ENCODE measurements at regions not wholly inside any gene's neighbourhood (a gene's known extent, or its start where the extent isn't known, plus 50 kb on each side); places are given as distances from the start of the nearest gene placed in this dataset.
"Not testable (repeated sequence)": the region's sequence is repeated elsewhere in the genome, so short reads cannot be mapped to it uniquely, and the experiment has no call there.

DNA sequence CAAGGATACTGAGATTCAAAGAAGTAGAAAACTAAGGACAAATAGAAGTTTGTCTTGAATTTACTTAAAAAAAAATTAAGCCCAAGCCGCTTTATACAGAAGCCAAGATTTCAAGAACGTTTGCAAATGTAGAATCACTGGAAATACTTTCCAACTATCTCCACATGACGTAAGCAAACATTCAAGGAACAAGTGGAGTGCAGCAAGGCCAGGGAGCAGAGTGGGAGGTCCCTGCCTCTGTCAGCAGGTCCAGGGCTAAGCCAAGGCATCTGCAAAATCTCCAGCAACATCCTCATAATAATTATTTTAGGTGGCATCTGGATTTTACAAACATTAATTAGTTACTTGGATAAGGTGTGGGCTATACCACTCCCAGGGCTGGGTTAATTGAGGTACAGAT, 60.1 kb upstream of the AKIRIN2 start:
- no peak for TF ChIP-seq CTCF (IDR thresholded peaks at IDR 0.05; ENCODE audit: borderline replicate concordance, insufficient read depth, low read depth, low read length)
- H3K4me3 ChIP-seq (ENCODE audit: low read depth, low read length), result no peak overlapping the region

DNA sequence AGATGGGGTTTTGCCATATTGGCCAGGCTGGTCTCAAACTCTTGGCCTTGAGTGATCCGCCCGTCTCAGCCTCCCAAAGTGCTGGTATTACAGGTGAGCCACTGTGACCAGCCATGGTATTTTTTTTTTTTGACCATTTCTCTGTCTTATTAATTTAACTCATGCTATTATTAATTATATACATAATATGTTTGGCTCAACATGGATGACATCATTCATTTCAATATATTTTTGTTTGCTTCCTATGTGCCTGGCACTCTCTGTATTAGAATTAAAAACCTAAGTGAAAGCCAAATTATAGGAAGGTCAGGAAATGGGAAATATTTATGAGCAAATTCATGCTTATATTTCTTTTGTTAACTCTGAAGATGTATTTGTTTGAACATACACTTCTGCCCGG, 55.8 kb upstream of the AKIRIN2 start:
- H3K4me3 ChIP-seq (ENCODE audit: low read depth, low read length), result no peak overlapping the region

GRCh38 chr6:87756858-87757257, 54.8 kb upstream of the AKIRIN2 start:
- no peak for TF ChIP-seq CTCF (IDR thresholded peaks at IDR 0.05; ENCODE audit: borderline replicate concordance, insufficient read depth, low read depth, low read length)

More for the DNA sequence above, 55.8 kb upstream of the AKIRIN2 start:
- TF ChIP-seq CTCF (IDR thresholded peaks at IDR 0.05; ENCODE audit: borderline replicate concordance, insufficient read depth, low read depth, low read length), result no peak

DNA sequence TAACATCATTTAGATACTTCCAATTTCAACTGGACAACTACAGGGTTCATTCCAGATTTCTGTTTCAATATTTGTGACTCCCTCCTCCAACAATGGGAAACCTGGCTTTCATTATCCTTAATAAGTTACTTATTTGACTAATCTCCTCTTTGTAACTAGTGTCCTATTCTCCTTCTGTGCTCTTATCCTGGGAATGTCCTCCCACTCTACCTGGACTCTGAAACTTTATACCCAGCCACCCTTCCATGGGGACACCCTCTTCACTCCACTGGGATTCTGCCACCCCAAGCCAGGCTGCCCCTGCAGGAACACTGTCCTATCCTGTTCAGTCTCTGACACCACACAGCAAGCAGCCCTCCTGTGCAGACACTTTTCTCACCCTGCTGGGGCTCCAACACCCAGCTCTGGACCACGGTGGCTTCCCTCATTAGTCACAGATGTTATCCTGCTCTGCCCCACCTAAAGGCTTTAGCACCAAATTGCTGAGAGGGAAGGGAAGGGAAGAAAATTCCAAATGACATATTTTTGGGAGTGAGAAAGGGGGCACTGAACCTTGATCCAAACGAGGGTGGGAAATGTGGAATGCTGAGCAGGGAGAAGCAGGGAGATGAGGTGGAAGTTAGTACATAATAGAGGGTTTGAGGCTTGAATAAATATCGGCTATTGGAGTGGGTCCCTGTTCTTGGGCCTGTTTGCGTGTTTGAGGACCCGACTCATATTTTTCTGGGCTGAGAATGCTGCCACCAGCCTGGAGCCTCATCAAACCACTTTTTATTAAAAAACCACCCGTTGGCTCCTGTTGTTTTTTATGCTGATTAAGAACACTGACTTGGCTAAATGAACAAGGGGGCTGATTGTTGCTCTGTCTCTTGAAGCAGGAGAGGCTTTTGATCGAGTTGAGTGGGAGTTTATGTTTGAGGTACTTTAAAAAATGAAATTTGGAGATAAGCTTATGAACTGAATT, 54.0 kb upstream of the AKIRIN2 start:
- no peak overlapping the region for H3K4me3 ChIP-seq (ENCODE audit: low read depth, low read length)

More at GRCh38 chr6:87756858-87757257, 54.8 kb upstream of the AKIRIN2 start:
- no peak overlapping the region for H3K4me3 ChIP-seq (ENCODE audit: low read depth, low read length)

DNA sequence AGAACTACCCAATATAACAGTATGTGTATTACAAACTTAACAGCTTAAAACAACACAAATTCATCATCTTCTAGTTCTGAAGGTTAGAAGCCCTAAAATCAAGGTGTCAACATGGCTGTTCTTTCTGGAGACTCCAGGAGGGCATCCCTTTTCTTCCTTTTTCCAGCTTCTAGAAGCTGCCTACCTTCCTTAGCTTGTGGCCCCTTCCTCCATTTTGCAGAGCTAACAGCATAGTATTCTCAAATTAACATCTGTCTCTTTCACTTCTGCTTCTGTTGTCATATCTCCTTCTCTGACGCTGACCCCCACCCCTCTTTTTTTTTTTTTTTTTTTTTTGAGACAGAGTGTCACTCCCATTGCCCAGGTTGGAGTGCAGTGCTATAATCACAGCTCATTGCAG, 52.8 kb upstream of the AKIRIN2 start:
- TF ChIP-seq CTCF (IDR thresholded peaks at IDR 0.05; ENCODE audit: borderline replicate concordance, insufficient read depth, low read depth, low read length), result no peak
- no peak overlapping the region for H3K4me3 ChIP-seq (ENCODE audit: low read depth, low read length)

More for the DNA sequence above, 54.0 kb upstream of the AKIRIN2 start:
- no peak for TF ChIP-seq CTCF (IDR thresholded peaks at IDR 0.05; ENCODE audit: borderline replicate concordance, insufficient read depth, low read depth, low read length)

- TF ChIP-seq CTCF (IDR thresholded peaks at IDR 0.05; ENCODE audit: borderline replicate concordance, insufficient read depth, low read depth, low read length), result no peak
These were observed 51.2 kb upstream of the AKIRIN2 start for GRCh38 chr6:87753131-87753685.

DNA sequence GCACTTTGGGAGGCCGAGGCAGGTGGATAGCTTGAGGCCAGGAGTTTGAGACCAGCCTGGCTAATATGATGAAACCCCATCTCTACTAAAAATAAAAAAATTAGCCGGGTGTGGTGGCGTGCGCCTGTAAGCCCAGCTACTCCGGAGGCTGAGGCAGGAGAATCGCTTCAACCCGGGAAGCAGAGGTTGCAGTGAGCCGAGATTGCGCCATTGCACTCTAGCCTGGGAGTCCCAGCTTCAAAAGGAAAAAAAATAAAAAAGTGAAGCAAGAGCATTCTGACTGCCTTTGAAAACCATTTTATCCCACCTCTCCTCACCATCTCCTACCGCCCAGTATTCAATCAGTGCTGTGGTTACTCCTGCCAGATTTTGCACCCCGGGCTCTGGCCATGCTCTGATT, 50.5 kb upstream of the AKIRIN2 start:
- not testable (repeated sequence) for H3K4me3 ChIP-seq (ENCODE audit: low read depth, low read length)

More at GRCh38 chr6:87753131-87753685, 51.2 kb upstream of the AKIRIN2 start:
- H3K4me3 ChIP-seq (ENCODE audit: low read depth, low read length), result no peak overlapping the region
